GM12865 (cell line): ENCODE measurements at regions not wholly inside any gene's neighbourhood (a gene's known extent, or its start where the extent isn't known, plus 50 kb on each side); places are given as distances from the start of the nearest gene placed in this dataset.

Experiments
- DNase-seq: peaks from one replicate; pipeline ENCODE4 v3.0.0; 2010; ENCODE audit warnings: low read depth
- H3K4me3 ChIP-seq: 2 replicates; pipeline ENCODE4 v1.5.1; 2011; ENCODE audit warnings: mild to moderate bottlenecking, low read depth, low read length, control low read depth
- CTCF ChIP-seq: IDR thresholded peaks from 2 replicates; pipeline ENCODE4 v1.5.1; 2011; ENCODE audit warnings: low read length, control low read depth, low read depth, inconsistent platforms; ENCODE audit not compliant: insufficient read depth; ENCODE audit errors: missing control alignments

GRCh38 chr7:10913457-10913856 lies 60.2 kb upstream of the PHF14 start:
- H3K4me3 ChIP-seq = no peak overlapping the region
- DNase-seq = no peak
- TF ChIP-seq CTCF = no peak

- no peak overlapping the region for H3K4me3 ChIP-seq
- DNase-seq = no peak
- no peak for TF ChIP-seq CTCF
Observed at GRCh38 chr7:10918093-10918590, 55.5 kb upstream of the PHF14 start.

GRCh38 chr7:10919923-10920322 lies 53.7 kb upstream of the PHF14 start:
- TF ChIP-seq CTCF = no peak
- no peak for DNase-seq
- H3K4me3 ChIP-seq = no peak overlapping the region
